Smooth muscle cell (in vitro differentiated cells): ENCODE measurements at regions not wholly inside any gene's neighbourhood (a gene's known extent, or its start where the extent isn't known, plus 50 kb on each side); places are given as distances from the start of the nearest gene placed in this dataset.

Experiments used
- DNase-seq: peaks from one replicate; lab custom pipeline; 2025; ENCODE audit not compliant: unreplicated experiment; lab: John Stamatoyannopoulos, UW
- H2AFZ ChIP-seq: fragments of 200-600 bp; sonication (generic); 2 replicates; pipeline ENCODE4 v1.6.0; 2016; ENCODE audit warnings: antibody characterized with exemption, low read depth, mild to moderate bottlenecking
- H3F3A ChIP-seq: fragments of 200-600 bp; sonication (generic); 2 replicates; pipeline ENCODE4 v1.6.0; 2017; ENCODE audit warnings: antibody characterized with exemption, low read depth
- H3K27ac ChIP-seq: fragments of 200-600 bp; sonication (generic); 2 replicates; pipeline ENCODE4 v1.5.1; 2016; ENCODE audit warnings: low read depth, mild to moderate bottlenecking
- H3K27me3 ChIP-seq: fragments of 200-600 bp; sonication (generic); 2 replicates; pipeline ENCODE4 v1.6.1; 2016; ENCODE audit warnings: low read depth, mild to moderate bottlenecking
- H3K36me3 ChIP-seq: fragments of 200-600 bp; sonication (generic); 2 replicates; pipeline ENCODE4 v1.5.1; 2016; ENCODE audit warnings: low read depth
- H3K4me1 ChIP-seq: fragments of 200-600 bp; sonication (generic); 2 replicates; pipeline ENCODE4 v1.5.1; 2016; ENCODE audit warnings: low read depth
- H3K4me2 ChIP-seq: fragments of 200-600 bp; sonication (generic); 2 replicates; pipeline ENCODE4 v1.6.0; 2016; ENCODE audit warnings: mild to moderate bottlenecking
- H3K4me3 ChIP-seq: fragments of 200-600 bp; sonication (generic); 2 replicates; pipeline ENCODE4 v1.5.1; 2016; ENCODE audit warnings: mild to moderate bottlenecking
- H3K79me2 ChIP-seq: fragments of 200-600 bp; sonication (generic); 2 replicates; pipeline ENCODE4 v1.6.0; 2016; ENCODE audit warnings: low read depth, mild to moderate bottlenecking
- H3K9ac ChIP-seq: fragments of 200-600 bp; sonication (generic); 2 replicates; pipeline ENCODE4 v1.6.0; 2016; ENCODE audit warnings: low read depth
- H3K9me3 ChIP-seq: fragments of 200-600 bp; sonication (generic); replicated peaks from 2 replicates; pipeline ENCODE4 v1.5.1; 2016; ENCODE audit warnings: low read depth
- H4K20me1 ChIP-seq: fragments of 200-600 bp; sonication (generic); 2 replicates; pipeline ENCODE4 v1.6.0; 2016; ENCODE audit warnings: low read depth
- CTCF ChIP-seq: fragments of 200-600 bp; sonication (generic); IDR thresholded peaks from 2 replicates; pipeline ENCODE4 v1.5.1; 2017; ENCODE audit warnings: borderline replicate concordance, mild to moderate bottlenecking, antibody characterized with exemption; ENCODE audit not compliant: insufficient read depth, poor library complexity, severe bottlenecking
- WGBS: methylation state at CpG from one replicate; pipeline ENCODE4 v1.1.7; 2016; ENCODE audit warnings: low lambda C conversion rate; 5-methylcytosine and 5-hydroxymethylcytosine counted together

GRCh38 chr14:40838601-40839000 lies 768.1 kb upstream of the LRFN5 start:
- no peak for TF ChIP-seq CTCF

GRCh38 chr14:40806471-40806870 lies 800.2 kb upstream of the LRFN5 start:
- no peak for TF ChIP-seq CTCF
- no peak overlapping the region for H3K9ac ChIP-seq
- H3F3A ChIP-seq, result no peaks in the 10 kb centered on the region
- no peak overlapping the region for H3K4me2 ChIP-seq
- H3K27ac ChIP-seq, result no peak overlapping the region
- no peaks in the 10 kb centered on the region for H3K9me3 ChIP-seq
- H3K4me3 ChIP-seq, result no peak overlapping the region
- no peaks in the 10 kb centered on the region for H4K20me1 ChIP-seq
- DNase-seq, result no peak
- H2AFZ ChIP-seq, result no peak overlapping the region
- no peaks in the 10 kb centered on the region for H3K27me3 ChIP-seq
- H3K79me2 ChIP-seq, result no peaks in the 10 kb centered on the region
- no peaks in the 10 kb centered on the region for H3K4me1 ChIP-seq
- no peaks in the 10 kb centered on the region for H3K36me3 ChIP-seq

More at GRCh38 chr14:40838601-40839000, 768.1 kb upstream of the LRFN5 start:
- no peaks in the 10 kb centered on the region for H3K36me3 ChIP-seq
- H3K4me2 ChIP-seq, result no peak overlapping the region
- H3K9ac ChIP-seq, result no peak overlapping the region
- no peaks in the 10 kb centered on the region for H3K9me3 ChIP-seq
- H3K4me3 ChIP-seq, result no peak overlapping the region
- H4K20me1 ChIP-seq, result no peaks in the 10 kb centered on the region
- no peaks in the 10 kb centered on the region for H3K27me3 ChIP-seq
- H3K27ac ChIP-seq, result no peak overlapping the region
- H3F3A ChIP-seq, result no peaks in the 10 kb centered on the region
- no peak for DNase-seq
- no peak overlapping the region for H2AFZ ChIP-seq
- WGBS, result 82% methylated on average over 2 of the region's 2 CpGs
- H3K4me1 ChIP-seq, result no peaks in the 10 kb centered on the region
- H3K79me2 ChIP-seq, result no peaks in the 10 kb centered on the region

- no peak for DNase-seq
- WGBS, result 89% methylated on average over 1 of the region's 1 CpG
- Histone ChIP-seq H3F3A (no peaks in the 10 kb centered on the region), H3K27me3 (no peaks in the 10 kb centered on the region), H3K4me1 (no peaks in the 10 kb centered on the region), H3K9me3 (no peaks in the 10 kb centered on the region), H3K4me2 (no peak overlapping the region), H3K4me3 (no peak overlapping the region), H3K79me2 (no peaks in the 10 kb centered on the region), H3K9ac (no peak overlapping the region), H2AFZ (no peak overlapping the region), H3K27ac (no peak overlapping the region), H4K20me1 (no peaks in the 10 kb centered on the region), H3K36me3 (no peaks in the 10 kb centered on the region)
- TF ChIP-seq CTCF, result no peak
Observed at GRCh38 chr14:40796168-40796567, 810.5 kb upstream of the LRFN5 start.

GRCh38 chr14:40784860-40785259 lies 821.8 kb upstream of the LRFN5 start:
- WGBS, result 94% methylated on average over 9 of the region's 9 CpGs
- H3K9ac ChIP-seq, result no peak overlapping the region
- H3K4me2 ChIP-seq, result no peak overlapping the region
- no peak overlapping the region for H2AFZ ChIP-seq
- H3K9me3 ChIP-seq, result no peaks in the 10 kb centered on the region
- no peaks in the 10 kb centered on the region for H3K4me1 ChIP-seq
- H4K20me1 ChIP-seq, result no peaks in the 10 kb centered on the region
- no peak overlapping the region for H3K4me3 ChIP-seq
- TF ChIP-seq CTCF, result no peak
- H3K79me2 ChIP-seq, result no peaks in the 10 kb centered on the region
- no peaks in the 10 kb centered on the region for H3K36me3 ChIP-seq
- H3K27ac ChIP-seq, result no peak overlapping the region
- no peaks in the 10 kb centered on the region for H3K27me3 ChIP-seq
- H3F3A ChIP-seq, result no peaks in the 10 kb centered on the region
- DNase-seq, result no peak
